T-helper 17 cell (primary cell): ENCODE measurements at regions not wholly inside any gene's neighbourhood (a gene's known extent, or its start where the extent isn't known, plus 50 kb on each side); places are given as distances from the start of the nearest gene placed in this dataset.

Experiments
- ATAC-seq: fragments of 150-1000 bp; cut with Tn5 transposase; 2 replicates; pipeline ENCODE4 v1.10.0; 2021; ENCODE audit warnings: mild to moderate bottlenecking, moderate library complexity
- DNase-seq, 3 donors: peaks; one replicate each; pipeline versions ENCODE4 v3.0.0 to v3.0.0-alpha.2; 2020 to 2021
- H3K9me3 ChIP-seq: one replicate; pipeline ENCODE4 v1.7.0; 2013; ENCODE audit warnings: low read length, mild to moderate bottlenecking; ENCODE audit not compliant: control insufficient read depth, poor library complexity, severe bottlenecking
- H3K27ac Mint-ChIP-seq: one replicate; pipeline ENCODE4 v1.8.0; 2022; ENCODE audit warnings: mild to moderate bottlenecking, moderate library complexity, mixed read lengths
- H3K27me3 Mint-ChIP-seq: one replicate; pipeline ENCODE4 v1.8.0; 2022; ENCODE audit warnings: mixed read lengths
- H3K36me3 Mint-ChIP-seq: one replicate; pipeline ENCODE4 v1.8.0; 2022; ENCODE audit warnings: low read depth, mixed read lengths
- H3K4me1 Mint-ChIP-seq: one replicate; pipeline ENCODE4 v1.8.0; 2022; ENCODE audit warnings: mild to moderate bottlenecking, mixed read lengths
- H3K4me3 Mint-ChIP-seq: one replicate; pipeline ENCODE4 v1.8.0; 2022; ENCODE audit warnings: mild to moderate bottlenecking, moderate library complexity, mixed read lengths

DNA sequence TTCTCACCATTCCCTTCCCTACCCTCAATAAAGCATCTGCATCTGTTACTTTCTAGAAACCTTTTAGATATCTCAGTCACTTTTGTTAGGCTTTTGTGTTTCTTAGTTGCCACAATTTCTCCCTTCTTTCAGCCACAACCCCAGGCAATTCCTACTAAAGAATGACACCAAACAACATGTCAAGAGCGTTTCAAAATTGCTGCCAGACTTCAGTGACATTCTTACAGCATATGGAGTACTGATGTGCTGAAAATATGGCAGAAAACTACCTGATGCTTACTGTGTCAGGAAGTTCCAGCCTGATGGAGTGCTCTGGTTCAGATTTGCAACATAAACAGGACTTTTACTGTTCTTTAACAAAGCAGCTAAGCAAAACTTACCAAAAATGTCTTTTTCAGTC lies 957.7 kb upstream of the POU3F3 start:
- Mint-ChIP-seq H3K36me3 (no peaks in the 10 kb centered on the region), H3K27me3 (no peaks in the 10 kb centered on the region), H3K27ac (no peak overlapping the region), H3K4me3 (no peak overlapping the region), H3K4me1 (no peaks in the 10 kb centered on the region)
- ATAC-seq (no peak), DNase-seq (no peak)
- H3K9me3 ChIP-seq, result no peaks in the 10 kb centered on the region

DNA sequence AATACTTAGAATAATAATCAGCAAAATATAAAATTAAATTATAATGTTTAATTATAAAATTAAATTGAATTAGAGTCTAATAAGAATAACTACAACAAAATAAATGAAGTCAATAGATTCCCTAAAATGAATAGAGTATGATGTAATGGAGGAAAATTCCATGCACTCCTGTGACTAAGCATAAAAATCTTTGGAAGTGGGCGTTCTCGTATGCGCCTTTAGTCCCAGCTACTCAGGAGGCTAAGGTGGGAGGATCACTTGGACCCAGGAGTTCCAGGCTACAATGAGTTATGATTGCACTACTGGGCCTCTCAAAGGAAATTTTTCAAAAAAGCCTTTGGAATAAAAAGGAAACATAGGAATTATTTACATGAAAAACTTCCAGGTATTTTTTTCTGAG lies 955.4 kb upstream of the POU3F3 start:
- Mint-ChIP-seq H3K36me3 (no peaks in the 10 kb centered on the region), H3K27ac (no peak overlapping the region), H3K4me3 (no peak overlapping the region), H3K4me1 (no peaks in the 10 kb centered on the region), H3K27me3 (no peaks in the 10 kb centered on the region)
- H3K9me3 ChIP-seq, result no peaks in the 10 kb centered on the region
- DNase-seq (no peak), ATAC-seq (no peak)

DNA sequence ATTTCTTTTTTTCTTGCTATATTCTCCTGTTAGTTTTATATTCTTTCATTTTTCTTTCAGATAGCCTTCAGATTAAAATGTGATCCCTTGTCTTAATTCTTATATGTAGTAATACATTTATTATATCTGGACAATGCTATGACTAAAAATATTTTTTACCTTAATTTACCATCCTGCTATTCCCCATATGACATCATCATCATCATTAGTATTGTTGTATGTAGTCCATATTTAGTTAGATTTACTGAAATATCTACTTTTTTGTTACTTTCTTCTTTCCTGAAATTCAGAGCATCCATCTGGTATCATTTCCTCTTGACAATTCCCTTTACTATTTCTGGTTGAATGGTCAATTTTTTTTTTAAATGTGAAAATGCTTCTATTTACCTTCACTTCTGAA lies 951.6 kb upstream of the POU3F3 start:
- ATAC-seq (no peak), DNase-seq (no peak)
- H3K27me3 Mint-ChIP-seq, result no peaks in the 10 kb centered on the region
- H3K4me1 Mint-ChIP-seq, result no peaks in the 10 kb centered on the region
- H3K36me3 Mint-ChIP-seq, result no peaks in the 10 kb centered on the region
- H3K9me3 ChIP-seq, result no peaks in the 10 kb centered on the region
- H3K27ac Mint-ChIP-seq, result no peak overlapping the region
- H3K4me3 Mint-ChIP-seq, result no peak overlapping the region

DNA sequence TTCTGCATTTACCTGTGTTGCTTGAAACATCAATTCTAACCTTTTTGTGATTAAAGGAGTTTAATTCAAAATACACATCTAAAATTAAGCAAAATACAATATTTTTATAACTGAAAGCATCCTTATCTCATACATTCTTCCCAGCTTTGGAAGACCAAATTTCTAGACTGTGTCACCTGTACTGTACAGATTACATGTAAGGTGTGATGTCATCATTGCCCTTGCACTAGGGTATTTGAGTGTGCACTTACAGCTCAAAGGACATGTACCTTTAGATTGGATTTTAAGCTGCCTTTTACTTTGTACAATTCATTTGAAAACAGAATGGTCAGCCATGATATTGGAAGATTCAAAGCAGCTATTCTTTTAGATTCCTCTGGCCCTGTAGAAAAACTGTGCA lies 932.8 kb upstream of the POU3F3 start:
- H3K36me3 Mint-ChIP-seq, result no peaks in the 10 kb centered on the region
- no peak overlapping the region for H3K4me3 Mint-ChIP-seq
- no peak for DNase-seq
- H3K4me1 Mint-ChIP-seq, result no peaks in the 10 kb centered on the region
- H3K27ac Mint-ChIP-seq, result no peak overlapping the region
- no peak for ATAC-seq
- no peaks in the 10 kb centered on the region for H3K9me3 ChIP-seq
- H3K27me3 Mint-ChIP-seq, result no peaks in the 10 kb centered on the region

DNA sequence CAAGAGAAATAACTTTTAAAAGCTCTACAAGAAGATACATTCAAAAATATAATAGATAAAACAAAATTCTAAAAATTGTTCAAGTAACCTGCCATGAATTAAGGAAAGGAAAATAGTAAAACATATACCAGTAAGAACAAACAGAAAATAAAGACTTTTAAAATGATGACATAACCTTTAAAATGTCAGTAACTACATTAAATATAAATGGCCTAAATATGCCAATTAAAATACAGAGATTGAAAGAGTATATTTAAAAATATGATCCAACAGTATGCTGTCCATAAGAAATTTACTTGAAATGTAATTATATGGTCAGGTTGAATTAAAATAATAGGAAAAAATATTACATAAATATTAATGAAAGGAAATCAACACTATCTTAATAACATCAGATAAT lies 911.7 kb upstream of the POU3F3 start:
- no peaks in the 10 kb centered on the region for H3K4me1 Mint-ChIP-seq
- H3K36me3 Mint-ChIP-seq, result no peaks in the 10 kb centered on the region
- no peak for DNase-seq
- no peak overlapping the region for H3K4me3 Mint-ChIP-seq
- H3K27me3 Mint-ChIP-seq, result no peaks in the 10 kb centered on the region
- H3K9me3 ChIP-seq, result no peaks in the 10 kb centered on the region
- no peak for ATAC-seq
- no peak overlapping the region for H3K27ac Mint-ChIP-seq

DNA sequence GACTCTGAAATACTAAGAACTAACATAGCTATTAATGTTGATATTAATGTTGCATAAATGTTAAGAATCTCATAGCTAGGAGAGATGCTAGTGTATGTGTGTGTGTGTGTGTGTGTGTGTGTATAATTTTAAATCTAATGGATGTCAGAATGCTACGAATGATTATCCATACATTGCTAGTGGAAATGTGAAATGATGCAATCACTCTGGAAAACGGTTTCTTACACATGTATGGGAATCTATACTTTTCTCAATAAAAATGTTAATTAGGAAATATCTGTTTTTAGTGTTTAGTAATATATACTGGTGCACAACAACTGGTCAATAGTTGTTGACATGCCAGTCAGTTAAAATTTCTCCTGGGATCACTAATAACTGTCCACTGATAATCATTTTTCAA lies 908.8 kb upstream of the POU3F3 start:
- no peak for ATAC-seq

DNA sequence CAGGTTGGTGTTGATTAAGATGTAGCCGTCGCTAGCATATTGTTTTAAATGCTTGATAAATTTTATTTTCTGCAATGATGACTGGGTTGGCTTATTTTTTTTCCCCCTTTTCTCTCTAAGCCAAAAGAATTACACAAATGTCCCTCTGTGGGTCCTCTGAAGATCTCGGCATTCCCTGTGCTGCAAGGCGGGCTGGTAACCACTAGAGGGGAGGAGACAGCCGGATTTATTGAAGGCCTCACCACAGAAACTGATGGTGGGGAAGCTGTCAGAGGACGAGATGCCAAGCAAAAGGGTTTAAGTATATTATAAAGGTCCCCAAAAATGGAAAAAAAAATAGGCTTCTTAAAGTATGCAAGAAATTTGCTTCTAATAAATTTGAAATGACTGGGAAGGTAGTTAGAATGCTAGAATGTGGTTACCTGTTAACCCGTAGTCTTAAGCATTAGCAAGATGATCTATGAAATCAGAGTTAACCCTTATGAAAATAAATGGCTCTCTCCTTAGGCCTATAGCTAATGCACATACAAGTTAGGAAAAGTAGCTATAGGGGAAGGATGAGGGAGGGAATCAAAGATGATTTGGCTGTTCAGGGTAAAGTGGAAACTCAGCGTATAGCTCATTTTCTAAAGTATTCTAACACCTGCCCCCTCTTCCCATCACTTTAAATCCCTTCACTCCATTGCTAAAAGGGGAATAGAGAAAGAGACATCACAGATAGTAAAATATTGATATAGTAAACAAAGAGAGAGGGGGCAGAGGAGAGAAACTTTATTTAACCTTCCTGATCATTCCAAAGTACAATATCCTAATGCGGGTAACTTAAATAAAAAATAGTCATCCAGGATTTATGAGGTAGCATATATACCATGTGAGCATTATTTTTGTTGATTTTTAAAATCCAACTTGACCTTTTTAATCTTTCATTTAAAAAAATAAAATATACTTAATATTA lies 894.5 kb upstream of the POU3F3 start:
- ATAC-seq (no peak), DNase-seq (no peak)
- Mint-ChIP-seq H3K27me3 (no peaks in the 10 kb centered on the region), H3K4me1 (no peaks in the 10 kb centered on the region), H3K36me3 (no peaks in the 10 kb centered on the region), H3K27ac (no peak overlapping the region), H3K4me3 (no peak overlapping the region)
- H3K9me3 ChIP-seq, result no peaks in the 10 kb centered on the region

More for the DNA sequence above, 908.8 kb upstream of the POU3F3 start:
- Mint-ChIP-seq H3K4me1 (no peaks in the 10 kb centered on the region), H3K27me3 (no peaks in the 10 kb centered on the region), H3K36me3 (no peaks in the 10 kb centered on the region), H3K4me3 (no peak overlapping the region), H3K27ac (no peak overlapping the region)
- H3K9me3 ChIP-seq, result no peaks in the 10 kb centered on the region
- DNase-seq, result no peak

DNA sequence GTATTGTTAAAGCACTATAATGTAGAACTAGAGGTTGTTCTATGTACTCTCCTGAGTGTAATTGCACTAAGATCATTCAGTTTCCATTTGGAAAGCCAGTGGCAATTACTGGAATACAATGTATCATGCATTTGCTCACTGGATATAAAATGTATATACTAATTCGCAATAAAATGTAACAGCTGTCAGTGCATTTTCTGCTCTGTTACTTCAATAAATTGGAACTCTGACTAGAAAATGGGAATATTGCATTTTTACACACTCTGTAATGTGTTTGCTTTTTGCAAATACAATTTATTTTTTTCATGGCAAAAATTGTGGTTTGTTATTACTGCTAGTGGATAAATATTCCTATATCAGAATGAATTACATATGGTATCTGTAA lies 893.8 kb upstream of the POU3F3 start:
- H3K4me1 Mint-ChIP-seq, result no peaks in the 10 kb centered on the region
- H3K9me3 ChIP-seq, result no peaks in the 10 kb centered on the region
- no peaks in the 10 kb centered on the region for H3K36me3 Mint-ChIP-seq
- H3K27me3 Mint-ChIP-seq, result no peaks in the 10 kb centered on the region
- ATAC-seq (no peak), DNase-seq (no peak)
- H3K4me3 Mint-ChIP-seq, result no peak overlapping the region
- no peak overlapping the region for H3K27ac Mint-ChIP-seq

DNA sequence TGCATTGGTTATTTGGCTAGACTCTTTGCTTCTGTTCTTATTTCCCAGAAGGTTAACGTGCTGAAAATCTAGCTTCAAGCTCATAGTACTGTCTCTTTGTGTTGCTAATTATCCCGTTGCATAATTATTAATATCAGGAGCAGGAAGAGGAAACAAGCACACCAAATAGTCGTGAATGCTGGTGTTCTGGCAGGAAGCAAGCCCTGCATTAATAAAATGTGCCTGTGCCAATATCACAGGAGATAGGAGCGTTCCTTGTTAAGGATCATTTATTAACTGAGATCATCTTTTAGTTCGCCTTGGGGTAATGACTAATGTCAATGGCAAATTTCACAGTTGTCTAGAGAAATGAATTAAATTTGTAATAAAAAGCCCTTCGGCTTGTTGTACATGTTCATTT lies 893.0 kb upstream of the POU3F3 start:
- Mint-ChIP-seq H3K27me3 (no peaks in the 10 kb centered on the region), H3K27ac (no peak overlapping the region), H3K4me1 (no peaks in the 10 kb centered on the region), H3K36me3 (no peaks in the 10 kb centered on the region), H3K4me3 (no peak overlapping the region)
- no peak for ATAC-seq
- no peak for DNase-seq
- H3K9me3 ChIP-seq, result no peaks in the 10 kb centered on the region

DNA sequence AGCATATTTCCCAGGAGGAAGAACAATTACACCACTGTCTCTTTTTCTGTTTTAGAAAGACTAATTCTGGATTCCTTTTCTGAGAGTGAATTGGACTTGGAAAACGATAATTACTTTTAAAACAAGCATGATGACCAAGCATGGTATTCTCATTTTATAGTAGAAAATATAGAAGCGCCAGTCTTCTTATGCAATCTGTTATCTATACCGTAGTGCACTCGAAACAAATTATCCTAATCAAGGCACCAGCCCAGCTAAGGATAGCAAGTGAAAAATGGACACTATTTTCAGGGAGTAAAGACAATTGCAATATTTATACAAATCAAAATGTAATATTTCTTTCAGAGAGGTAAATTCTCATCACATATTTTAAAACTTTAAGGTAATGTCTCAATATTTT lies 892.1 kb upstream of the POU3F3 start:
- H3K36me3 Mint-ChIP-seq, result no peaks in the 10 kb centered on the region
- ATAC-seq (no peak), DNase-seq (no peak)
- H3K9me3 ChIP-seq, result no peaks in the 10 kb centered on the region
- H3K27ac Mint-ChIP-seq, result no peak overlapping the region
- no peaks in the 10 kb centered on the region for H3K27me3 Mint-ChIP-seq
- no peaks in the 10 kb centered on the region for H3K4me1 Mint-ChIP-seq
- H3K4me3 Mint-ChIP-seq, result no peak overlapping the region

DNA sequence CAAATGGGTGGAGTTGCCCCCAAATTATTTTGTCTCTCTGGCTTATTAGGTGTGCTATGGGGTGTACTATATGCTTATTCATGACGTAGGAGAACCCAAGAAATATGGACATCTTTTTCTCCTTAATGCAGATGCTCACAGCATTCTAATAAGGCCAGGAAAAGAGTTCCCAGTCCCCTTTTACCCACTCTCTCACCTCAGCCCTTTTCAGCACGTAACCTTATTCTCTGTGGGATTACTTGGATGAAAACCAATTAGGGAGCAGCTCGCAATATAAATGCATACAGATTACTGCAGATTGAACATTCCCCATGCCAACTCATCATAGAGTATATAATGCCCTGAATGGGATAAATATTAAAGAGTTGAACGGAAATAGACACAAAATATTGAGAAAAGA lies 891.2 kb upstream of the POU3F3 start:
- H3K27me3 Mint-ChIP-seq, result no peaks in the 10 kb centered on the region
- no peak for ATAC-seq
- H3K36me3 Mint-ChIP-seq, result no peaks in the 10 kb centered on the region
- no peaks in the 10 kb centered on the region for H3K9me3 ChIP-seq
- H3K4me1 Mint-ChIP-seq, result no peaks in the 10 kb centered on the region
- no peak overlapping the region for H3K4me3 Mint-ChIP-seq
- no peak overlapping the region for H3K27ac Mint-ChIP-seq
- no peak for DNase-seq

DNA sequence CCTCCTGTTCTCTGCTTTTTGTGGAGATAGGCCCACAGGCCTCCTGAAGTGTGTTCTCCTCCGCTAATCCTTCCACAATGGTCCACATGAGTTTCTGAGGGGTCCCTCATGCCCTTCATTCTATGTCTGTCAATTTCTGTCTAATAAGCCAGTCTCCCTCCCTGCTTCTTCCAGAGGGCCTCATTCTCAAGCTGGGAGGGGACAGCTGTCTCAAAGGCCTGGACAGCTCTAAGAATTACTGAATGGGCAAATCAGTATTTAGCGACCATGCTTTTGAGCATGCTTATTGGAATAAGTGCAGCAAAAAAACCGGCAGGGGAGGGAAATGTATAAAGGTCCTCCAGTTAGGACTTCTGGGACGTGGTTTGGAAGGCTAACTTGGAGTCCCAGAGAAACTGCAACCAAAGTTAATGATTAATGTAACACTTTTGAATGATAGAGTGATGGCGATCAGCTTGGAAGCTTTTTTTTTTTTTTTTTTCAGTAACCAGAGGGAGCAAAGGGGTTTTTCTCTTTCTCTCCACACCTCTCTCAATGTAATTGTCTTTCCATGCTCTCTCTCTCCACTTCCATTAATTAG lies 890.7 kb upstream of the POU3F3 start:
- Mint-ChIP-seq H3K4me3 (no peak overlapping the region), H3K27me3 (no peaks in the 10 kb centered on the region), H3K27ac (no peak overlapping the region), H3K36me3 (no peaks in the 10 kb centered on the region), H3K4me1 (no peaks in the 10 kb centered on the region)
- DNase-seq (no peak), ATAC-seq (no peak)
- no peaks in the 10 kb centered on the region for H3K9me3 ChIP-seq

DNA sequence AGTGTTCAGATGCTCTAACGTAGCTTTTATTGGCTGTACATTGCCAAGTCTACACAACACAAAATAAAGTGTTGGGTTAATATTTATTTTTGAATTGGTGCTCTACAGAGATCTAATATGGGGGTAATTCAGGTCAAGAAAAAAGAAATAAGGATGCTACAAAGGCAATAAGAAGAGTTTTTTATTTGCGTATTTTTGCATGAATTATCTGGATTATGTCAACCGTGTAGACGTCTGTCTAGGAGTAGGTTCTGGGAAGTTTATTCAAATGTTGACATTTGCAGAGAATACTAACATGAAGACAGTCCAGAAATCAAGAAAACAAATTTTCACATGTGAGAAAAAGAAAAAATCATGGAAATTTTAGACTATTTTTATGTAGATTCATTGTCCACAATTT lies 876.7 kb upstream of the POU3F3 start:
- Mint-ChIP-seq H3K36me3 (no peaks in the 10 kb centered on the region), H3K4me3 (no peak overlapping the region), H3K27ac (no peak overlapping the region), H3K27me3 (no peaks in the 10 kb centered on the region), H3K4me1 (no peaks in the 10 kb centered on the region)
- no peak for DNase-seq
- no peak for ATAC-seq
- H3K9me3 ChIP-seq, result no peaks in the 10 kb centered on the region

DNA sequence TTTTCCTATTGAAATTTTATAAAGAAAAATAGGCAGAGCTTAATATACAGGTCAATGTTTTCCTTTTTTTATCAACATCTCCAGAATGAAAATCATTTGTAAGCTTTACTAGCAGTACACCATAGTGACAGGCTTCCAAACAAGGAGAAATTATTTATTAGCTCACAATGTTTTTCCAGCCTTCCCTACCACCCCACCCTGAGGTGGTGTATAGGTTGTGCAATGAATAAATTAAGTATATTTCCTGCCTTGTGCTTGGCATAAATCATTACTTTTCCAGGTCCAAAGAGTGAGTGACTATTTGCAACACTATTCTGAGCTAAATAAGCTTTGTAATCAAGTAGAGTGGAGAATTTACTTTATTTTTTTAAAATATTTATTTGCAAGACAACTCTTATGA lies 876.2 kb upstream of the POU3F3 start:
- no peak overlapping the region for H3K4me3 Mint-ChIP-seq
- H3K9me3 ChIP-seq, result no peaks in the 10 kb centered on the region
- no peak overlapping the region for H3K27ac Mint-ChIP-seq
- no peaks in the 10 kb centered on the region for H3K27me3 Mint-ChIP-seq
- no peaks in the 10 kb centered on the region for H3K36me3 Mint-ChIP-seq
- H3K4me1 Mint-ChIP-seq, result no peaks in the 10 kb centered on the region
- DNase-seq (no peak), ATAC-seq (no peak)
